Effector memory CD4-positive, alpha-beta T cell (primary cell): ENCODE measurements at regions not wholly inside any gene's neighbourhood (a gene's known extent, or its start where the extent isn't known, plus 50 kb on each side); places are given as distances from the start of the nearest gene placed in this dataset.

Experiments used
- DNase-seq, 3 donors: peaks; one replicate each; pipeline ENCODE4 v3.0.0-alpha.2; 2020
- H3K27ac ChIP-seq: 2 replicates; pipeline ENCODE4 v1.7.0; 2013; ENCODE audit warnings: mild to moderate bottlenecking, low read length, moderate library complexity; ENCODE audit not compliant: insufficient read depth, poor library complexity, severe bottlenecking
- H3K27me3 ChIP-seq: replicated peaks from 2 replicates; pipeline ENCODE4 v1.7.0; 2013; ENCODE audit warnings: mild to moderate bottlenecking, low read length; ENCODE audit not compliant: insufficient read depth, control insufficient read depth, poor library complexity, severe bottlenecking
- H3K36me3 ChIP-seq: 2 replicates; pipeline ENCODE4 v1.7.0; 2013; ENCODE audit warnings: mild to moderate bottlenecking, low read length, moderate library complexity; ENCODE audit not compliant: control insufficient read depth, insufficient read depth
- H3K4me1 ChIP-seq: 2 replicates; pipeline ENCODE4 v1.7.0; 2013; ENCODE audit warnings: low read length, mild to moderate bottlenecking; ENCODE audit not compliant: control insufficient read depth, insufficient read depth, poor library complexity, severe bottlenecking
- H3K4me3 ChIP-seq: 2 replicates; pipeline ENCODE4 v1.7.0; 2013; ENCODE audit warnings: low read length, low read depth, mild to moderate bottlenecking; ENCODE audit not compliant: insufficient read depth, poor library complexity, severe bottlenecking
- H3K9me3 ChIP-seq: 2 replicates; pipeline ENCODE4 v1.7.0; 2013; ENCODE audit warnings: mild to moderate bottlenecking, low read length, moderate library complexity; ENCODE audit not compliant: control insufficient read depth

DNA sequence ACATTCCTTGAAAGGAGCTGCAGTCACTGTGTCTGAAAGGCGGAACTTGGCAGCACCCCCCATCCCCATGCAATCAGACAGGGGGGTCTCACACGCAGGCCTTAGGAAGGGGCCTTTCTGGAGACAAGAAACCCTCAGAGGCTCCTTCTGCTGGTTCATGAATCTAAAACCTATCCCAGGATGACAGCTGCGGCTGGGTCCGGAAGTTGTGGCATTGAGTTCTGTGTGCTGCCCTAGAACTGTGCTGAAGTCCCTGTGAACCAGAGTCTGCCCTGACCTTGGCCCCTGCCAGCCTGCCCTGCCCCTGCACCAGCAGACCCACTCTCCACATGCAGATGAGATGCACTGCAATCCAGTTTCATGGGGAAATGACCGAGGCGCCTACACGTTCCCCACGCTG lies 268.0 kb downstream of the CTTN start:
- Histone ChIP-seq H3K4me3 (no peak overlapping the region), H3K9me3 (no peaks in the 10 kb centered on the region), H3K27ac (no peak overlapping the region), H3K36me3 (no peaks in the 10 kb centered on the region), H3K4me1 (no peaks in the 10 kb centered on the region), H3K27me3 (no peaks in the 10 kb centered on the region)
- DNase-seq, result no peak

DNA sequence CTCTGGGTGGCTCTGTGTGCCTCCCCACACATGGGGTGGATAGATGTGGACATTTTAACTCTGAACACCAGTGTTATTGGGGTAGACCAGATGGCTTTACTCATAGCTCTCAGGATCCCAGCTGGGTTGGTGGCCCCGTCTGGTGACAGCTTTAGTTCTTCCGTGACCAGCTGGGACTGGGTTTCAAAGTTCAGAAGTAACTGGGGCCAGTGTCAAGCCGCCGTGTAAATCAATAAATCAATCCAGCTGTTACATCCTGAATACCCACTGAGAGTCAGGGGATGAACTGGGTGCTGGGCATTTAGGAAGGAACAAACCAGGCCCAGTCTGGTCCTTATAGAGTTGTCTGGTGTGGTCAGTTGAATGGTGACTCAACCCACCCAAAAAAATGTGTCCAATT lies 269.4 kb downstream of the CTTN start:
- Histone ChIP-seq H3K27me3 (no peaks in the 10 kb centered on the region), H3K4me1 (no peaks in the 10 kb centered on the region), H3K4me3 (no peak overlapping the region), H3K27ac (no peak overlapping the region), H3K9me3 (no peaks in the 10 kb centered on the region), H3K36me3 (no peaks in the 10 kb centered on the region)
- DNase-seq, result no peak

DNA sequence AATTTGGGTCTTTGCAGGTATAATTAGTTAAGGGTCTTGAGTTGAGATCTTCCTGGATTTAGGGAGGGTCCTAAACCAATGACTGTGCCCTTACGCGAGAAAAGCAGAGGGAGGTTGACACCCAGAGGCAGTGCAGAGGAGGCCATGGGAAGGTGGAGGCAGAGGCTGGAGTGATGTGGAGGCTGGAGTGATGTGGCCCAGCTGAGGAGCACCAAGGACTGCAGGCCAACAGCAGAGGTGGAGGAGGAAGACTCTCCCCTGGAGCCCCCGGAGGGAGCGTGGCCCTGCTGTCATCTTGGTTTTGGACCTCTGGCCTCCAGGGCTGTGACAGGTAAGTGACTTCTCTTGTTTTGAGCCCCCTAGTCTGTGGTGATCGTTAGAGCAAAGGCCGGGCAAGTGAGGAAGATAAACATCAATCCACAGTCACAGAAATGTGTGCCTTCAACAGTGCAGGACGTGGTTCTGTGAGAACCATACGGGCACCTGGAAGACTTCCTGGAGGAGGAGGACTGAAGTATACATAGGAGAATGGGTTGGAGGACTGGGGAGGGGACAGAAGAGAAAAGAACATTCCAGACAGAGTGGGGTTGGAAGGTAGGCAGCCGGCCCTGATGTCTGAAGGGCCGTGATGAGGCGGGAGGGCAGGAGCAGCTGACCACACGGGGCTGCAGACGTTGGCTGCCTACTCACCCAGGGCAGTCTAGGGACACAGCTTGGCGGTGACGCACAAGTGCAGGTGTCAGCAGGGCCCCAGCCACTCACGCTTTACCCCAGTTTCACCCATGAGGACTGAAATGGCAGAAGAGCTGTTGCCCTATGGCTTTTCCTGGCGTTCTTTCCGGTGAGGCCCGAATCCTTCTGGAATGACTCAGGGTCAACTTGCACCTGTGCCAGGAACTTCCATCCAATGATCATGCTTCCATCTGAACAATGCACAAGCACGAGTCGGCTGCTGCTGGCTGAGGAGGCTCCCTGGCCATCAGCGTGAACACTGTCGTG lies 270.2 kb downstream of the CTTN start:
- Histone ChIP-seq H3K27ac (no peak overlapping the region), H3K4me1 (no peaks in the 10 kb centered on the region), H3K27me3 (no peaks in the 10 kb centered on the region), H3K9me3 (no peaks in the 10 kb centered on the region), H3K36me3 (no peaks in the 10 kb centered on the region), H3K4me3 (no peak overlapping the region)
- no peak for DNase-seq

DNA sequence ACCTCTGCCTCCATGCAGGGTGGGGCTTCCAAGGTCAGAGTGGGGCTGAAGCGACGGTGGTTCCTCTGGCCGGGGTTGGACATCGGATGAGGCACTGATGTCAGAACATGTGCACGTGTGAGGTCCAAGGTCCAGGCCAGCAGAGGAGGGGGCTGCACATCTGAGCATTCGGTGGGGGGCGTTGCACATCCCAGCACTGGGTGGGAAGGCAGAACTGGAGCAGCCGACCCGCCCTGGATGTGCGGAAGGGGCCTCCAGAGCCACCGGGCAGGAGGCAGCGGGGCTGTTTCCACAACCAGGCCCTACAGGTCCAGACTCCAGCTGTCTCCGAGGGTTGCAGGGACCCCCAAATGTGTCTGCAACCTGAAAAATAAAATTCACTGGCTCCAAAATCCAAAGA lies 271.0 kb downstream of the CTTN start:
- no peaks in the 10 kb centered on the region for H3K9me3 ChIP-seq
- DNase-seq, result no peak
- H3K36me3 ChIP-seq, result no peaks in the 10 kb centered on the region
- no peaks in the 10 kb centered on the region for H3K4me1 ChIP-seq
- no peaks in the 10 kb centered on the region for H3K27me3 ChIP-seq
- H3K27ac ChIP-seq, result no peak overlapping the region
- H3K4me3 ChIP-seq, result no peak overlapping the region

DNA sequence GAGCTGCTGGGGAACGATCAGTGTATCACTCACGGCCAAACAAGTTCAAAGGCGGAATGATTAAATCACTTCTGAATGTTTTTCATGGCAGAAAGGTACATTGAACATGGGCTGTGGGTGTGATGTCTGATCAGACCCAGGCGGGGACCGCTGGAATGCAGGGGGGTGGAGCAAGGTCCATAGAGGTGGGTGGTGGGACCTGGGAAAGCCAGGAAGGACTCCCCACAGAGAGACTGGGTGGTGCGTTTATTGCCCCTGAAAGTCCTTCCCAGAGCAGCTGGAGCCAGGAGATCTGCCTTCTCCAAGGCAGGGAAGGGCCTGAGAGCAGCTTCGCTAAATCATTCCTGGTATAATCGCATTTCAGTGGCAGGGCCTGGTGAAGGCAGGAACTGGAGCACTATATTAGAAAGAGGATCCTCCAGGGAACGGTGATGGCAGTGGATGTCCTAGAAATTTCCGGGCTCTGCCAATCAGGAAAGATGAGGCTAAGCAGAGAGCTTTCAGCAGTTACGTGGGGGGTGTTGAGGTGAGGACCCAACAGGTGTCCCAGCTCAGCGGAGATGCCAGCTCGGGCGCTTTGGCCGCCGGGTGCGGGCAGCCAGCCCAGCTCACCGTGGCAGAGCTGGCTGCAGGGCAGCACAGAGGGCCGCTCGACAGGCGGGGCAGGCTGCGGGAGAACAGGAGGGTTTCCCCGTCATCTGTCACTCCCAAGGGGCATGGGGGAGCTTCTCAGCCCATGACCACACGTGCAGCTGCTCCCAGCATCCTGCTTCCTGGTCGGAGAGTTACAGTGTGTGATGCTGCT lies 271.7 kb downstream of the CTTN start:
- Histone ChIP-seq H3K4me3 (no peak overlapping the region), H3K36me3 (no peaks in the 10 kb centered on the region), H3K9me3 (no peaks in the 10 kb centered on the region), H3K27ac (no peak overlapping the region), H3K27me3 (no peaks in the 10 kb centered on the region), H3K4me1 (no peaks in the 10 kb centered on the region)
- DNase-seq, result no peak

DNA sequence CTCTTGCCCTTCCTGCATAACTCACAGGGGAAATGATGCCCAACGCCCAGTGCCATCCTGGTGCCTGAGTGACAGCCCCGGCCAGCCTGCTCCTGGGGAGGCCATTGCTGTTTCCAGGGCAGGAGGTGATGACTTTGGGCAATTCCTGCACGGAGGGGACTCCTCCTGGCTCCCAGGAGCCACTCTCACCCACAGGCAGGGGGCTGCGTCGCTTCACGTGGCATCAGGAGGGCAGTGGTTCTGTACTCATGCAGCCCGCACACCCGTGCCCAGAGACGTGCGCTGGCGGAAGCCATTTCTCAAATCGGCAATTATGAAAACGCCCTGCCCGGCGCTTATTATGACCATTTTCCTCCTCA lies 272.3 kb downstream of the CTTN start:
- DNase-seq, result no peak
- Histone ChIP-seq H3K4me3 (no peak overlapping the region), H3K9me3 (no peaks in the 10 kb centered on the region), H3K27me3 (no peaks in the 10 kb centered on the region), H3K36me3 (no peaks in the 10 kb centered on the region), H3K27ac (no peak overlapping the region), H3K4me1 (no peaks in the 10 kb centered on the region)

DNA sequence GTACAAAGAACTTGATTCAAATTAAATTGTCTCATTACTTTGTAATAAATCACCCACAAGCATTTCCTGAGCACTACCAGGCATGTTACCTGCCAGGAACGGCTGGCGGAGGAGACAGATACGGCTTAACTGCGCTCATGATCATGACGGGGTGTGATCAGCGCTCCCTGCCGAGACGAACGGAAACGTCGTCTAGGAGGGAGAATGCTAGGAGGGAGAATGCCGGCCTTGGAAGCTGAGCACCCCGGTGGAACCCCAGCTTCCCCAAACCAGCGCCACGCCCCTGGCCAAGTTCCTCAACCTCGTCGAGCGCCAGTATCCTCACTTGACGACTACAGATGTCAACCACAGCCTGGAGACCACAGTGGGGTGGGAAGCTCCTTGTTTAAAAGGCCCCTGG lies 272.8 kb downstream of the CTTN start:
- Histone ChIP-seq H3K27me3 (no peaks in the 10 kb centered on the region), H3K9me3 (no peaks in the 10 kb centered on the region), H3K27ac (no peak overlapping the region), H3K4me1 (no peaks in the 10 kb centered on the region), H3K36me3 (no peaks in the 10 kb centered on the region), H3K4me3 (no peak overlapping the region)
- DNase-seq, result no peak

DNA sequence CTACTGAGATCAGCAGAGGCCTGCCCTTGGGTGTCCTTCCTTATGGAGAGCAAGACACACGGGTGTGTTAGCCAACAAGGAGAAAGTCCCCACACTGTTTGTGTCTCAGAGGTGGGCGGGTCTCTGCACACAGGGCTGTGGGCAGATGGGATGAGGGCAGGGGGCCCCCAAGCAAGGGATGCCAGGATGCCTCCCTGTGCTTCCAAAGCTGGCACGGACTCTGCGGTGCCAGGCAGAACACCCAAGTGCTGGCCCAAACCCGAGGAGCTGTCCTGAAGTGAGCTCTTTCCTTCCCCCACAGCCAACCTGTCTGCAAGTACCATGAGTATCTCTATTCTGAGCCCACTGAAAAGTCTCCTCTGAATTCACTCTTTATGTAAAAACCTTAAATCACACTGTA lies 273.3 kb downstream of the CTTN start:
- H3K4me3 ChIP-seq, result no peak overlapping the region
- H3K27ac ChIP-seq, result no peak overlapping the region
- no peaks in the 10 kb centered on the region for H3K27me3 ChIP-seq
- H3K9me3 ChIP-seq, result no peaks in the 10 kb centered on the region
- H3K4me1 ChIP-seq, result no peaks in the 10 kb centered on the region
- no peak for DNase-seq
- H3K36me3 ChIP-seq, result no peaks in the 10 kb centered on the region

DNA sequence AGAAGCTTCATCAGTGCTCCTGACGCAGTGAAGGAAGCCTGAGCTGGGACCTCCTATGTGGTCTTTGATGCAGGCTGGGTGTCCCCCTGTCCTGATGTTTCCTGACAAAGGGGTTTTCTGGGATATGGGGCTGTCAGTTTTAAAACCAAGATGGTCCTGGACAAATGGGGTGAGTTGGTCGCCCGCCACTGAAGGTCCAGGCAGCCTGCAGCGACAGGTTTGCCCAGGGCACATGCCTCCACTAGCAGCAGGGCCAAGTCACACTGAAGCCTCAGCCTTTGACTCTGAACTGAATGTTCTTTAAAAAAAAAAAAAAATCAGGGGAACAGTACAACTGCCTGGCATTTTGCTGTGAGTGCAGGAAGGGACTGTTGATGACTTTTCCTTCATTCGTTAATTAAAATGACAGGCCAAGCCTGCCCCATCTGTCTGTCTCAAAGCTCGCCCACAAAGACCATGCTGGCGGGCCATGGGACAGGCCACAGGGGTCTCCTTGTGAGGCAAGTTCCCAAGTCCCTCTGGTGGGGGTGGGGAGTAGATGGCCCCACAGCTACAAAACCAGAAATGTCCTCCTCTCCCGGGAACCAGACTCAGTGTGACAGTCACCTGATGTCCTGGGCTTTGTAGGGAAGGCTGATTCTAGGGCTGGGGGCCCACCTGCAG lies 274.8 kb downstream of the CTTN start:
- Histone ChIP-seq H3K4me1 (no peaks in the 10 kb centered on the region), H3K27me3 (no peaks in the 10 kb centered on the region), H3K4me3 (no peak overlapping the region), H3K27ac (no peak overlapping the region), H3K9me3 (no peaks in the 10 kb centered on the region), H3K36me3 (no peaks in the 10 kb centered on the region)
- no peak for DNase-seq

DNA sequence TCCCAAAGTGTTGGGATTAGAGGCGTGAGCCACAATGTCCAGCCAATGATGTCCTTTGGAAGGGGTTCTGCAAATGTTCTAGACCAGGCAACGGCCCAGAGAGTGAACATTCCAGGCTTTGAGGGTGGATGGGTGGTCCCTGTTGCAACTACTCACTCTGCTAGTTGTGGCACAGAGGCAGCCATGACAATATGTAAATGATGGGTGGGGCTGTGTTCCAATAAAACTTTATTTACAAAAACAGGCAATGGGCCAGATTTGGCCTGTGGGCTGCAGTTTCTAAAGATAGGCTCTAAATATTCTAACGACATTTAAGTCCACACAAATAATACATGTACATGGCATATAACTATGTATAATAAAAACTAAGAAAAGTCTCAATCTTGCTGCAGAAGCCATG lies 276.3 kb downstream of the CTTN start:
- DNase-seq, result no peak
- Histone ChIP-seq H3K9me3 (no peaks in the 10 kb centered on the region), H3K27ac (no peak overlapping the region), H3K36me3 (no peaks in the 10 kb centered on the region), H3K4me3 (no peak overlapping the region), H3K4me1 (no peaks in the 10 kb centered on the region), H3K27me3 (no peaks in the 10 kb centered on the region)
